KMS-11 (cell line): ENCODE measurements at regions not wholly inside any gene's neighbourhood (a gene's known extent, or its start where the extent isn't known, plus 50 kb on each side); places are given as distances from the start of the nearest gene placed in this dataset.

Source experiments
- H2AFZ ChIP-seq: fragments of 200-600 bp; sonication (generic); 2 replicates; pipeline ENCODE4 v1.6.1; 2016; ENCODE audit warnings: antibody characterized with exemption, mixed run types, low read depth
- H3K27ac ChIP-seq: fragments of 200-600 bp; sonication (generic); 2 replicates; pipeline ENCODE4 v1.6.1; 2016; ENCODE audit warnings: mild to moderate bottlenecking, mixed run types
- H3K27me3 ChIP-seq: fragments of 200-600 bp; sonication (generic); 2 replicates; pipeline ENCODE4 v1.6.1; 2017; ENCODE audit warnings: mild to moderate bottlenecking, low read depth, mixed run types, moderate library complexity; ENCODE audit not compliant: insufficient read depth
- H3K36me3 ChIP-seq: fragments of 200-600 bp; sonication (generic); 2 replicates; pipeline ENCODE4 v1.6.1; 2017; ENCODE audit warnings: mild to moderate bottlenecking, mixed run types; ENCODE audit not compliant: insufficient read depth
- H3K4me1 ChIP-seq: fragments of 200-600 bp; sonication (generic); 2 replicates; pipeline ENCODE4 v1.6.1; 2016; ENCODE audit warnings: mild to moderate bottlenecking, low read depth, mixed run types; ENCODE audit not compliant: poor library complexity, severe bottlenecking
- H3K4me2 ChIP-seq: fragments of 200-600 bp; sonication (generic); 2 replicates; pipeline ENCODE4 v1.7.0; 2016; ENCODE audit warnings: mild to moderate bottlenecking, mixed run types
- H3K4me3 ChIP-seq: fragments of 200-600 bp; sonication (generic); IDR thresholded peaks from 2 replicates; pipeline ENCODE4 v1.6.1; 2017; ENCODE audit warnings: low read depth, low read length, mixed read lengths; ENCODE audit not compliant: insufficient read depth
- H3K79me2 ChIP-seq: fragments of 200-600 bp; sonication (generic); 2 replicates; pipeline ENCODE4 v1.6.1; 2016; ENCODE audit warnings: low read depth, mixed run types; ENCODE audit not compliant: insufficient read depth
- H3K9ac ChIP-seq: fragments of 200-600 bp; sonication (generic); 2 replicates; pipeline ENCODE4 v1.6.1; 2016; ENCODE audit warnings: mild to moderate bottlenecking, mixed run types
- H4K20me1 ChIP-seq: fragments of 200-600 bp; sonication (generic); 2 replicates; pipeline ENCODE4 v1.6.1; 2016; ENCODE audit warnings: mild to moderate bottlenecking, mixed run types; ENCODE audit not compliant: insufficient read depth
- TF ChIP-seq, protein P1 (sequence below): fragments of 200-600 bp; sonication (generic); conservative IDR thresholded peaks from 2 replicates; pipeline ENCODE4 v1.6.1; 2017; ENCODE audit warnings: low read depth, mild to moderate bottlenecking, antibody characterized with exemption, low read length, moderate library complexity, mixed read lengths

GRCh38 chr5:20528471-20528870, 540.5 kb upstream of the CDH18 start:
- Histone ChIP-seq H3K4me2 (no peak overlapping the region), H3K36me3 (no peaks in the 10 kb centered on the region), H3K27me3 (no peaks in the 10 kb centered on the region), H3K9ac (no peak overlapping the region), H3K79me2 (no peaks in the 10 kb centered on the region), H4K20me1 (no peaks in the 10 kb centered on the region), H2AFZ (no peak overlapping the region), H3K4me1 (no peaks in the 10 kb centered on the region), H3K4me3 (no peak overlapping the region), H3K27ac (no peak overlapping the region)
- TF ChIP-seq, protein P1, sequence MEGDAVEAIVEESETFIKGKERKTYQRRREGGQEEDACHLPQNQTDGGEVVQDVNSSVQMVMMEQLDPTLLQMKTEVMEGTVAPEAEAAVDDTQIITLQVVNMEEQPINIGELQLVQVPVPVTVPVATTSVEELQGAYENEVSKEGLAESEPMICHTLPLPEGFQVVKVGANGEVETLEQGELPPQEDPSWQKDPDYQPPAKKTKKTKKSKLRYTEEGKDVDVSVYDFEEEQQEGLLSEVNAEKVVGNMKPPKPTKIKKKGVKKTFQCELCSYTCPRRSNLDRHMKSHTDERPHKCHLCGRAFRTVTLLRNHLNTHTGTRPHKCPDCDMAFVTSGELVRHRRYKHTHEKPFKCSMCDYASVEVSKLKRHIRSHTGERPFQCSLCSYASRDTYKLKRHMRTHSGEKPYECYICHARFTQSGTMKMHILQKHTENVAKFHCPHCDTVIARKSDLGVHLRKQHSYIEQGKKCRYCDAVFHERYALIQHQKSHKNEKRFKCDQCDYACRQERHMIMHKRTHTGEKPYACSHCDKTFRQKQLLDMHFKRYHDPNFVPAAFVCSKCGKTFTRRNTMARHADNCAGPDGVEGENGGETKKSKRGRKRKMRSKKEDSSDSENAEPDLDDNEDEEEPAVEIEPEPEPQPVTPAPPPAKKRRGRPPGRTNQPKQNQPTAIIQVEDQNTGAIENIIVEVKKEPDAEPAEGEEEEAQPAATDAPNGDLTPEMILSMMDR = no peak

- Histone ChIP-seq H3K79me2 (no peaks in the 10 kb centered on the region), H4K20me1 (no peaks in the 10 kb centered on the region), H3K4me3 (no peak overlapping the region), H3K36me3 (no peaks in the 10 kb centered on the region), H3K9ac (no peak overlapping the region), H3K27me3 (no peaks in the 10 kb centered on the region), H2AFZ (no peak overlapping the region), H3K4me1 (no peaks in the 10 kb centered on the region), H3K4me2 (no peak overlapping the region), H3K27ac (no peak overlapping the region)
- TF ChIP-seq, protein P1 = no peak
These were observed 537.1 kb upstream of the CDH18 start for GRCh38 chr5:20524991-20525529.

GRCh38 chr5:20522905-20523482, 535.0 kb upstream of the CDH18 start:
- Histone ChIP-seq H3K79me2 (no peaks in the 10 kb centered on the region), H2AFZ (no peak overlapping the region), H3K4me3 (no peak overlapping the region), H3K36me3 (no peaks in the 10 kb centered on the region), H3K27ac (no peak overlapping the region), H3K27me3 (no peaks in the 10 kb centered on the region), H4K20me1 (no peaks in the 10 kb centered on the region), H3K4me2 (no peak overlapping the region), H3K9ac (no peak overlapping the region), H3K4me1 (no peaks in the 10 kb centered on the region)
- TF ChIP-seq, protein P1 = no peak

GRCh38 chr5:20515606-20516005, 527.6 kb upstream of the CDH18 start:
- no peaks in the 10 kb centered on the region for H3K27me3 ChIP-seq
- H3K36me3 ChIP-seq = no peaks in the 10 kb centered on the region
- no peak overlapping the region for H3K27ac ChIP-seq
- no peak overlapping the region for H2AFZ ChIP-seq
- no peaks in the 10 kb centered on the region for H3K79me2 ChIP-seq
- H3K4me2 ChIP-seq = no peak overlapping the region
- TF ChIP-seq, protein P1 = no peak
- no peak overlapping the region for H3K9ac ChIP-seq
- no peak overlapping the region for H3K4me3 ChIP-seq
- no peaks in the 10 kb centered on the region for H4K20me1 ChIP-seq
- H3K4me1 ChIP-seq = no peaks in the 10 kb centered on the region
